ACC112 (cell line): ENCODE measurements at regions not wholly inside any gene's neighbourhood (a gene's known extent, or its start where the extent isn't known, plus 50 kb on each side); places are given as distances from the start of the nearest gene placed in this dataset.

Experiments used
- H2AFZ ChIP-seq: fragments of 200-600 bp; sonication (generic); one replicate; pipeline ENCODE4 v1.6.0; 2017; ENCODE audit warnings: antibody characterized with exemption, low read length; ENCODE audit not compliant: unreplicated experiment
- H3K27ac ChIP-seq: fragments of 200-600 bp; sonication (generic); 2 replicates; pipeline ENCODE4 v1.5.1; 2014; ENCODE audit warnings: low read depth, mild to moderate bottlenecking, antibody characterized with exemption, low read length, moderate library complexity
- H3K27me3 ChIP-seq: fragments of 200-600 bp; sonication (generic); 2 replicates; pipeline ENCODE4 v1.6.1; 2014; ENCODE audit warnings: mild to moderate bottlenecking, antibody characterized with exemption, low read length, moderate library complexity, mixed read lengths; ENCODE audit not compliant: insufficient read depth
- H3K36me3 ChIP-seq: fragments of 200-600 bp; sonication (generic); 2 replicates; pipeline ENCODE4 v1.6.1; 2016; ENCODE audit warnings: mild to moderate bottlenecking, antibody characterized with exemption, low read length, moderate library complexity, mixed read lengths; ENCODE audit not compliant: insufficient read depth
- H3K4me1 ChIP-seq: fragments of 200-600 bp; sonication (generic); one replicate; pipeline ENCODE4 v1.6.1; 2016; ENCODE audit warnings: low read length, mixed read lengths; ENCODE audit not compliant: insufficient read depth, unreplicated experiment, control insufficient read depth
- H3K4me3 ChIP-seq: fragments of 200-600 bp; sonication (generic); 2 replicates; pipeline ENCODE4 v1.5.1; 2014; ENCODE audit warnings: mild to moderate bottlenecking, low read depth, low read length
- H3K79me2 ChIP-seq: fragments of 200-600 bp; sonication (generic); one replicate; pipeline ENCODE4 v1.6.0; 2016; ENCODE audit warnings: low read length; ENCODE audit not compliant: control insufficient read depth, unreplicated experiment, insufficient read depth

- Histone ChIP-seq H2AFZ (no peak overlapping the region), H3K4me1 (no peaks in the 10 kb centered on the region), H3K27me3 (no peaks in the 10 kb centered on the region), H3K4me3 (no peak overlapping the region), H3K79me2 (no peaks in the 10 kb centered on the region), H3K27ac (no peak overlapping the region), H3K36me3 (no peaks in the 10 kb centered on the region)
These were observed 931.4 kb upstream of the ADGRL2 start for GRCh38 chr1:80869299-80869698.

DNA sequence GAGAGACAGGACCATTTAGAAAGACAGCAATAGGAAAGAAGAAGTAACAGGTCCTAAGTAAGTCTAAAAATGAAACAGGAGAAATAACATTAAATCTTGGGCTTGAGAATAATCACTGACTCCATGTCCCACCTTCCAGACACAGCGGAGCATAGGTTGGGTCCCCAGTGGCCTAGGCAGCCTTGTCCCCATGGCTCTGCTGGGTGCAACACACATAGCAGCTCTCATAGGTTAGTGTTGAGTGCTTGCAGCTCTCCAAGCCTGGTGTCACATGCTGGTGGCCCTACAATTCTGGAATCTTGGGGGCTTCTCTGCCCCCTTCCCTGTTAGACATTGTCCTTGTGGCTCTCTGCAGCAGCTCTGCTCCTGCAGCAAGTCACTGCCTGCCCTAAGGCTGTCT, 952.8 kb upstream of the ADGRL2 start:
- H3K4me1 ChIP-seq: no peaks in the 10 kb centered on the region
- H3K27me3 ChIP-seq: no peaks in the 10 kb centered on the region
- H3K79me2 ChIP-seq: no peaks in the 10 kb centered on the region
- no peak overlapping the region for H3K4me3 ChIP-seq
- no peak overlapping the region for H3K27ac ChIP-seq
- H2AFZ ChIP-seq: no peak overlapping the region
- no peaks in the 10 kb centered on the region for H3K36me3 ChIP-seq

DNA sequence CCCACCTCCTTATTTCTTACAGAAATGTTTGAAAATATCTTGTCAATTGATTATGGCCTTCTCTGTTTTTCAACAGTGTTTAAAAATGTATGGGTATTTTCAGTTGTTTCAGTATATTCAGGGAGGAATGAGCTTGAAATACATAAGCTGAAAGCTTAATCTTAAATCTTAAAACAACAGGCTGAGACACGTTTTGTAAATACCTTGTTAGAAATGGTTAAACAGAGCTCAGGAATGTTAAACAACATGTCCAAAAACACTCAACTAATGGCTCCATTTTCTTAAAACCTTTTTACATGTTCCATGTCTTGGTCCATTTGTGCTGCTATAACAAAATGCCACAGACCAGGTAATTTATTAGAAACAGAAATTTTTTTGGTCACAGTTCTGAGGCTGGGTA, 953.8 kb upstream of the ADGRL2 start:
- H3K27me3 ChIP-seq: no peaks in the 10 kb centered on the region
- no peaks in the 10 kb centered on the region for H3K36me3 ChIP-seq
- no peak overlapping the region for H2AFZ ChIP-seq
- H3K79me2 ChIP-seq: no peaks in the 10 kb centered on the region
- no peaks in the 10 kb centered on the region for H3K4me1 ChIP-seq
- no peak overlapping the region for H3K27ac ChIP-seq
- H3K4me3 ChIP-seq: no peak overlapping the region

DNA sequence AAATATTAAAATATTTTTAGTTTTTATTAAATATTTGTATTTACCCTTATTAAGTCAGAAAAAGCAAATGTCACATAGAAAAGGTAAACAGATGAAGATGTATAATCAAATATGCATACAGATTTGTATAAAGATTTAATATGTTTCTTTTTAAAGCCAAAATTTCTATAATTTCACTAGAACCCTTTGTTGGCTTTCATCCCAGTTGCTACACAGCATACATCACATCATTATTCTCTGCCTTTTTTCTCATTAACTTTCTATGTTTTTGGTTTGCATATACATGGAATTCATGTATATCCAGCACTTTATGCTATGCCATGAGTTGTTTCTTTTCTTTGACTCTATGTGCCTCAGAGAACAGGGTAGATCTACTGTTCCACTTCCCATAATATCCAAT, 957.9 kb upstream of the ADGRL2 start:
- Histone ChIP-seq H3K4me1 (no peaks in the 10 kb centered on the region), H3K4me3 (no peak overlapping the region), H3K27ac (no peak overlapping the region), H3K27me3 (no peaks in the 10 kb centered on the region), H3K79me2 (no peaks in the 10 kb centered on the region), H3K36me3 (no peaks in the 10 kb centered on the region), H2AFZ (no peak overlapping the region)

- Histone ChIP-seq H3K27me3 (no peaks in the 10 kb centered on the region), H3K27ac (no peak overlapping the region), H3K79me2 (no peaks in the 10 kb centered on the region), H3K4me1 (no peaks in the 10 kb centered on the region), H3K4me3 (no peak overlapping the region), H3K36me3 (no peaks in the 10 kb centered on the region), H2AFZ (no peak overlapping the region)
These were observed 959.5 kb upstream of the ADGRL2 start for GRCh38 chr1:80841261-80841660.

GRCh38 chr1:80837066-80837465, 963.7 kb upstream of the ADGRL2 start:
- Histone ChIP-seq H3K27ac (no peak overlapping the region), H3K79me2 (no peaks in the 10 kb centered on the region), H3K4me3 (no peak overlapping the region), H3K27me3 (no peaks in the 10 kb centered on the region), H2AFZ (no peak overlapping the region), H3K4me1 (no peaks in the 10 kb centered on the region), H3K36me3 (no peaks in the 10 kb centered on the region)

GRCh38 chr1:80836505-80836904, 964.2 kb upstream of the ADGRL2 start:
- Histone ChIP-seq H3K27ac (no peak overlapping the region), H3K4me1 (no peaks in the 10 kb centered on the region), H3K27me3 (no peaks in the 10 kb centered on the region), H3K79me2 (no peaks in the 10 kb centered on the region), H3K36me3 (no peaks in the 10 kb centered on the region), H2AFZ (no peak overlapping the region), H3K4me3 (no peak overlapping the region)

DNA sequence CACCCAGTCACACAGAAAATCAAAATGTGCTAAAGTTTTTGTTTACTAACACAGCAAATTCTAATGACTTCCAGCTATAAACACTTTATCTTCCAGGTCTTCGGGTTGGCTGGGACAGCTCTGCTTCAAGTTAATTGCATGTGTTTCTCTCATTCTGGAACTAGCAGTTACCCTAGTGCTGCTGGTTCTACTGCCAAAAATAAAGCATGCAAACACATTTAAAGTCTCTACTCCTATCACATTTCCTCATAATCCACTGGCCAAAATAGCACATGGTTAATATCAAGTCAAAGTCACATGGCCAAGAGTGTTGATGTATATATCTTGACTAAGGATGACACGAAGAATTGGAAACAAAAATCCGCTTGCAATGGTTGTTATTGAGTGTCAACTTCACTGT, 973.1 kb upstream of the ADGRL2 start:
- H3K27ac ChIP-seq: no peak overlapping the region
- no peak overlapping the region for H3K4me3 ChIP-seq
- H3K4me1 ChIP-seq: no peaks in the 10 kb centered on the region
- no peaks in the 10 kb centered on the region for H3K36me3 ChIP-seq
- H3K27me3 ChIP-seq: no peaks in the 10 kb centered on the region
- peak overlapping the region; percentile 39 for H2AFZ ChIP-seq
- H3K79me2 ChIP-seq: no peaks in the 10 kb centered on the region

- peak overlapping the region; percentile 42 for H2AFZ ChIP-seq
These were observed 975.7 kb upstream of the ADGRL2 start for GRCh38 chr1:80825067-80825466.

DNA sequence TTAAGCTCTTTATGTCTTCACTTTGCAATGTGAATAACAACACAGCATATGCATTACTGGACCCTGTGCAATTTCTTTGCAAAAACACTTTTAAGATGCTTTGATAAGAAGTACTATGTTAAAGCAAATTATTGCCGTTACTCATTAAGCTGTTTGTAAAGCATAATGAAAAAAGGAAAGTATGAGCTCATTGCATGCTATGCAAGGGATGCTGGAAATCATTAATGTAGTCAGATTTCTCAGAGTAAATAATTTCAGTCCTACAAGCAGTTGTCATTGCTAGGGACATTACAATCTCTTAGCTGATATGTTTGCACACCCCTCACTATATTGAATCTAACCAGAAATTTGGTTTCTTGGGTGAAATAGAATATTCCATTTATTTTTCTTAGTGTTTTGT, 982.5 kb upstream of the ADGRL2 start:
- Histone ChIP-seq H3K27me3 (no peaks in the 10 kb centered on the region), H3K79me2 (no peaks in the 10 kb centered on the region), H3K4me3 (no peak overlapping the region), H2AFZ (no peak overlapping the region), H3K27ac (no peak overlapping the region), H3K36me3 (no peaks in the 10 kb centered on the region), H3K4me1 (no peaks in the 10 kb centered on the region)

More at GRCh38 chr1:80825067-80825466, 975.7 kb upstream of the ADGRL2 start:
- no peaks in the 10 kb centered on the region for H3K4me1 ChIP-seq
- H3K27me3 ChIP-seq: no peaks in the 10 kb centered on the region
- H3K4me3 ChIP-seq: no peak overlapping the region
- no peaks in the 10 kb centered on the region for H3K36me3 ChIP-seq
- H3K27ac ChIP-seq: no peak overlapping the region
- H3K79me2 ChIP-seq: no peaks in the 10 kb centered on the region

DNA sequence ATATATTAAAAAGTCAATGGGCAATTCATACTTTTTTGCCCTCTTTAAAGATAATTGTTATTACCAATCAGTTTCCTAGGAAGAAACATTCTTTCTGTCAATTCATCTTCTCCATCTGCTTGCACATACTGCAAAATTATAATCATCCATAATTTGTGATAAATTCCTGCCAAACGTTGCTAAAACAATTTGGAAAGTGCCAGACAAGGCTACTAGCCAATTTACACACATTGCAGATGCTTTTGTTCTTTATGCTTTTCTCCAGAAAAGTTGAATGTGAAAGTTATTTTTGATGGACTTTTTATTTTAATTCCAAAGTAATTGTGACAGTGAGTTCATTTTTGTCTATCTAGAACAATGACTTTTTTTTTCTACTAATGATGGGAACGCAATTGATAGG, 992.8 kb upstream of the ADGRL2 start:
- Histone ChIP-seq H3K36me3 (no peaks in the 10 kb centered on the region), H3K79me2 (no peaks in the 10 kb centered on the region), H3K4me3 (no peak overlapping the region), H3K4me1 (no peaks in the 10 kb centered on the region), H3K27me3 (no peaks in the 10 kb centered on the region), H2AFZ (no peak overlapping the region), H3K27ac (no peak overlapping the region)

DNA sequence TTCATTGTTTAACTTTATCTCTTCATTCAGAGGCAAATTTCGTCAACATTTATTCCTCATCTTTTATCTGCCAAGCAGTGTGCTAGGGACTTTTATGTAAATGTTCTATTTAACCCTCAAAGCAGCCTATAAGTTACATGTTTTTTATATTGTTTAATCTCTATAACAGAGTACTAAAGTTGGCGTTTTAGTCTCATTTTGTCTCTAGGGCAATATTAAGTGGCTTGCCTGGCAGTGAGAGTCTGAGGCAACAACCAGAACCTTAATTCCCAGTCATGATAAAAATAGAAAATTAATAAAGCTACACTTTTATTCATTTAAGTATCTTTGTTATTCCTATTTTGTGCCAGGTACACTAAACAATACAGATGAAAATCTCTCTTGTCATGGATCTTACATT, 994.3 kb upstream of the ADGRL2 start:
- Histone ChIP-seq H2AFZ (no peak overlapping the region), H3K79me2 (no peaks in the 10 kb centered on the region), H3K4me3 (no peak overlapping the region), H3K36me3 (no peaks in the 10 kb centered on the region), H3K27ac (no peak overlapping the region), H3K27me3 (no peaks in the 10 kb centered on the region), H3K4me1 (no peaks in the 10 kb centered on the region)
